ENCODE measurements at regions not wholly inside any gene's neighbourhood (a gene's known extent, or its start where the extent isn't known, plus 50 kb on each side); places are given as distances from the start of the nearest gene placed in this dataset.
"Not testable (repeated sequence)": the region's sequence is repeated elsewhere in the genome, so short reads cannot be mapped to it uniquely, and the experiment has no call there.

GRCh38 chr3:28050885-28051284, 190.5 kb upstream of the CMC1 start:
- H3K36me3 ChIP-seq (ENCODE audit: control insufficient read depth in 3 of 3, insufficient read depth in 3 of 3, low read length in 3 of 3), result no peaks in the 10 kb centered on the region
- H3K9ac ChIP-seq (ENCODE audit: low read depth in 1 of 3, low read length in 3 of 3), result no peak overlapping the region
- no peaks in the 10 kb centered on the region for H3K9me3 ChIP-seq (ENCODE audit: control insufficient read depth in 3 of 3, low read length in 3 of 3)
- peaks cover 0 to 3% (median 0%) of the 10 kb centered on the region in 3 donors for H3K27me3 ChIP-seq (ENCODE audit: control insufficient read depth in 3 of 3, insufficient read depth in 3 of 3, low read length in 3 of 3)
- no peaks in the 10 kb centered on the region for H3K4me1 ChIP-seq (ENCODE audit: control insufficient read depth in 3 of 3, insufficient read depth in 3 of 3, low read length in 3 of 3)
- no peak overlapping the region for H3K4me3 ChIP-seq (ENCODE audit: low read length in 3 of 3)
- H3K27ac ChIP-seq (ENCODE audit: low read depth, low read length), result no peak overlapping the region

- no peak overlapping the region for H3K9ac ChIP-seq (ENCODE audit: low read depth in 1 of 3, low read length in 3 of 3)
- H3K9me3 ChIP-seq (ENCODE audit: control insufficient read depth in 3 of 3, low read length in 3 of 3), result no peaks in the 10 kb centered on the region
- no peaks in the 10 kb centered on the region for H3K36me3 ChIP-seq (ENCODE audit: control insufficient read depth in 3 of 3, insufficient read depth in 3 of 3, low read length in 3 of 3)
- H3K4me3 ChIP-seq (ENCODE audit: low read length in 3 of 3), result no peak overlapping the region
- no peaks in the 10 kb centered on the region for H3K4me1 ChIP-seq (ENCODE audit: control insufficient read depth in 3 of 3, insufficient read depth in 3 of 3, low read length in 3 of 3)
- no peak overlapping the region for H3K27ac ChIP-seq (ENCODE audit: low read depth, low read length)
- peaks cover 0 to 3% (median 0%) of the 10 kb centered on the region in 3 donors for H3K27me3 ChIP-seq (ENCODE audit: control insufficient read depth in 3 of 3, insufficient read depth in 3 of 3, low read length in 3 of 3)
Measured at GRCh38 chr3:28053759-28054158, 187.7 kb upstream of the CMC1 start.

GRCh38 chr3:28056806-28057205, 184.6 kb upstream of the CMC1 start:
- no peak overlapping the region for H3K27ac ChIP-seq (ENCODE audit: low read depth, low read length)
- no peak overlapping the region for H3K4me3 ChIP-seq (ENCODE audit: low read length in 3 of 3)
- H3K27me3 ChIP-seq (ENCODE audit: control insufficient read depth in 3 of 3, insufficient read depth in 3 of 3, low read length in 3 of 3), result peaks cover 0 to 3% (median 0%) of the 10 kb centered on the region in 3 donors
- H3K4me1 ChIP-seq (ENCODE audit: control insufficient read depth in 3 of 3, insufficient read depth in 3 of 3, low read length in 3 of 3), result no peaks in the 10 kb centered on the region
- no peak overlapping the region for H3K9ac ChIP-seq (ENCODE audit: low read depth in 1 of 3, low read length in 3 of 3)
- no peaks in the 10 kb centered on the region for H3K9me3 ChIP-seq (ENCODE audit: control insufficient read depth in 3 of 3, low read length in 3 of 3)
- H3K36me3 ChIP-seq (ENCODE audit: control insufficient read depth in 3 of 3, insufficient read depth in 3 of 3, low read length in 3 of 3), result no peaks in the 10 kb centered on the region

- H3K36me3 ChIP-seq (ENCODE audit: control insufficient read depth in 3 of 3, insufficient read depth in 3 of 3, low read length in 3 of 3), result no peaks in the 10 kb centered on the region
- peaks cover 0 to 3% (median 0%) of the 10 kb centered on the region in 3 donors for H3K27me3 ChIP-seq (ENCODE audit: control insufficient read depth in 3 of 3, insufficient read depth in 3 of 3, low read length in 3 of 3)
- no peak overlapping the region for H3K4me3 ChIP-seq (ENCODE audit: low read length in 3 of 3)
- H3K27ac ChIP-seq (ENCODE audit: low read depth, low read length), result no peak overlapping the region
- H3K4me1 ChIP-seq (ENCODE audit: control insufficient read depth in 3 of 3, insufficient read depth in 3 of 3, low read length in 3 of 3), result no peaks in the 10 kb centered on the region
- no peak overlapping the region for H3K9ac ChIP-seq (ENCODE audit: low read depth in 1 of 3, low read length in 3 of 3)
- no peaks in the 10 kb centered on the region for H3K9me3 ChIP-seq (ENCODE audit: control insufficient read depth in 3 of 3, low read length in 3 of 3)
Measured at GRCh38 chr3:28057539-28057938, 183.9 kb upstream of the CMC1 start.

- not testable (repeated sequence) for H3K4me1 ChIP-seq (ENCODE audit: control insufficient read depth in 3 of 3, insufficient read depth in 3 of 3, low read length in 3 of 3); H3K27ac ChIP-seq (ENCODE audit: low read depth, low read length); H3K27me3 ChIP-seq (ENCODE audit: control insufficient read depth in 3 of 3, insufficient read depth in 3 of 3, low read length in 3 of 3); H3K9ac ChIP-seq (ENCODE audit: low read depth in 1 of 3, low read length in 3 of 3); H3K9me3 ChIP-seq (ENCODE audit: control insufficient read depth in 3 of 3, low read length in 3 of 3); H3K36me3 ChIP-seq (ENCODE audit: control insufficient read depth in 3 of 3, insufficient read depth in 3 of 3, low read length in 3 of 3); H3K4me3 ChIP-seq (ENCODE audit: low read length in 3 of 3)
Measured at GRCh38 chr3:28059199-28059598, 182.2 kb upstream of the CMC1 start.

GRCh38 chr3:28066020-28066419, 175.4 kb upstream of the CMC1 start:
- H3K36me3 ChIP-seq (ENCODE audit: control insufficient read depth in 3 of 3, insufficient read depth in 3 of 3, low read length in 3 of 3), result no peaks in the 10 kb centered on the region
- H3K4me1 ChIP-seq (ENCODE audit: control insufficient read depth in 3 of 3, insufficient read depth in 3 of 3, low read length in 3 of 3), result no peaks in the 10 kb centered on the region
- H3K9ac ChIP-seq (ENCODE audit: low read depth in 1 of 3, low read length in 3 of 3), result no peak overlapping the region

GRCh38 chr3:28067014-28067413, 174.4 kb upstream of the CMC1 start:
- Histone ChIP-seq H3K4me3 (ENCODE audit: low read length in 3 of 3) (no peak overlapping the region), H3K27me3 (ENCODE audit: control insufficient read depth in 3 of 3, insufficient read depth in 3 of 3, low read length in 3 of 3) (no peaks in the 10 kb centered on the region), H3K9me3 (ENCODE audit: control insufficient read depth in 3 of 3, low read length in 3 of 3) (peaks cover 0 to 5% (median 4%) of the 10 kb centered on the region in 3 donors), H3K36me3 (ENCODE audit: control insufficient read depth in 3 of 3, insufficient read depth in 3 of 3, low read length in 3 of 3) (no peaks in the 10 kb centered on the region), H3K27ac (ENCODE audit: low read depth, low read length) (no peak overlapping the region), H3K4me1 (ENCODE audit: control insufficient read depth in 3 of 3, insufficient read depth in 3 of 3, low read length in 3 of 3) (no peaks in the 10 kb centered on the region), H3K9ac (ENCODE audit: low read depth in 1 of 3, low read length in 3 of 3) (no peak overlapping the region)

More at GRCh38 chr3:28066020-28066419, 175.4 kb upstream of the CMC1 start:
- H3K27me3 ChIP-seq (ENCODE audit: control insufficient read depth in 3 of 3, insufficient read depth in 3 of 3, low read length in 3 of 3), result no peaks in the 10 kb centered on the region
- peaks cover 0 to 5% (median 4%) of the 10 kb centered on the region in 3 donors for H3K9me3 ChIP-seq (ENCODE audit: control insufficient read depth in 3 of 3, low read length in 3 of 3)
- no peak overlapping the region for H3K4me3 ChIP-seq (ENCODE audit: low read length in 3 of 3)
- H3K27ac ChIP-seq (ENCODE audit: low read depth, low read length), result no peak overlapping the region

- Histone ChIP-seq H3K36me3 (ENCODE audit: control insufficient read depth in 3 of 3, insufficient read depth in 3 of 3, low read length in 3 of 3) (no peaks in the 10 kb centered on the region), H3K27ac (ENCODE audit: low read depth, low read length) (no peak overlapping the region), H3K27me3 (ENCODE audit: control insufficient read depth in 3 of 3, insufficient read depth in 3 of 3, low read length in 3 of 3) (no peaks in the 10 kb centered on the region), H3K9ac (ENCODE audit: low read depth in 1 of 3, low read length in 3 of 3) (no peak overlapping the region), H3K9me3 (ENCODE audit: control insufficient read depth in 3 of 3, low read length in 3 of 3) (peaks cover 0 to 5% (median 4%) of the 10 kb centered on the region in 3 donors), H3K4me1 (ENCODE audit: control insufficient read depth in 3 of 3, insufficient read depth in 3 of 3, low read length in 3 of 3) (no peaks in the 10 kb centered on the region), H3K4me3 (ENCODE audit: low read length in 3 of 3) (no peak overlapping the region)
Measured at GRCh38 chr3:28068342-28068741, 173.1 kb upstream of the CMC1 start.

GRCh38 chr3:28069438-28069837, 172.0 kb upstream of the CMC1 start:
- Histone ChIP-seq H3K4me3 (ENCODE audit: low read length in 3 of 3) (no peak overlapping the region), H3K9ac (ENCODE audit: low read depth in 1 of 3, low read length in 3 of 3) (no peak overlapping the region), H3K27me3 (ENCODE audit: control insufficient read depth in 3 of 3, insufficient read depth in 3 of 3, low read length in 3 of 3) (no peaks in the 10 kb centered on the region), H3K36me3 (ENCODE audit: control insufficient read depth in 3 of 3, insufficient read depth in 3 of 3, low read length in 3 of 3) (no peaks in the 10 kb centered on the region), H3K4me1 (ENCODE audit: control insufficient read depth in 3 of 3, insufficient read depth in 3 of 3, low read length in 3 of 3) (no peaks in the 10 kb centered on the region), H3K9me3 (ENCODE audit: control insufficient read depth in 3 of 3, low read length in 3 of 3) (peaks cover 0 to 5% (median 4%) of the 10 kb centered on the region in 3 donors), H3K27ac (ENCODE audit: low read depth, low read length) (no peak overlapping the region)

- H3K27me3 ChIP-seq (ENCODE audit: control insufficient read depth in 3 of 3, insufficient read depth in 3 of 3, low read length in 3 of 3), result no peaks in the 10 kb centered on the region
- H3K27ac ChIP-seq (ENCODE audit: low read depth, low read length), result no peak overlapping the region
- H3K4me3 ChIP-seq (ENCODE audit: low read length in 3 of 3), result no peak overlapping the region
- no peak overlapping the region for H3K9ac ChIP-seq (ENCODE audit: low read depth in 1 of 3, low read length in 3 of 3)
- H3K4me1 ChIP-seq (ENCODE audit: control insufficient read depth in 3 of 3, insufficient read depth in 3 of 3, low read length in 3 of 3), result no peaks in the 10 kb centered on the region
- no peaks in the 10 kb centered on the region for H3K36me3 ChIP-seq (ENCODE audit: control insufficient read depth in 3 of 3, insufficient read depth in 3 of 3, low read length in 3 of 3)
- H3K9me3 ChIP-seq (ENCODE audit: control insufficient read depth in 3 of 3, low read length in 3 of 3), result no peaks in the 10 kb centered on the region
Measured at GRCh38 chr3:28076246-28076645, 165.2 kb upstream of the CMC1 start.

- H3K27ac ChIP-seq (ENCODE audit: low read depth, low read length), result no peak overlapping the region
- no peaks in the 10 kb centered on the region for H3K9me3 ChIP-seq (ENCODE audit: control insufficient read depth in 3 of 3, low read length in 3 of 3)
- H3K4me3 ChIP-seq (ENCODE audit: low read length in 3 of 3), result no peak overlapping the region
- no peak overlapping the region for H3K9ac ChIP-seq (ENCODE audit: low read depth in 1 of 3, low read length in 3 of 3)
- H3K36me3 ChIP-seq (ENCODE audit: control insufficient read depth in 3 of 3, insufficient read depth in 3 of 3, low read length in 3 of 3), result no peaks in the 10 kb centered on the region
- no peaks in the 10 kb centered on the region for H3K27me3 ChIP-seq (ENCODE audit: control insufficient read depth in 3 of 3, insufficient read depth in 3 of 3, low read length in 3 of 3)
- H3K4me1 ChIP-seq (ENCODE audit: control insufficient read depth in 3 of 3, insufficient read depth in 3 of 3, low read length in 3 of 3), result no peaks in the 10 kb centered on the region
Measured at GRCh38 chr3:28077572-28077971, 163.8 kb upstream of the CMC1 start.
